ENCODE measurements at regions not wholly inside any gene's neighbourhood (a gene's known extent, or its start where the extent isn't known, plus 50 kb on each side); places are given as distances from the start of the nearest gene placed in this dataset.
A peak's percentile ranks its signal among the peaks of the same experiment; 100 is the strongest.

- Histone ChIP-seq H3K4me3 (no peak overlapping the region), H3K36me3 (replicated peaks in 1 of 2; ENCODE audit: insufficient read depth in 1 of 2, low read depth in 2 of 2) (no peaks in the 10 kb centered on the region), H3K27me3 (no peaks in the 10 kb centered on the region), H3K27ac (no peak overlapping the region), H3K9me3 (no peaks in the 10 kb centered on the region), H3K4me1 (no peaks in the 10 kb centered on the region)
- whole genome bisulfite sequencing, 2 donors, result 40 to 41% methylated on average over 4 of the region's 4 CpGs
- DNase-seq (no peak), ATAC-seq (no peak)
- intact Hi-C loops (cut with DNase I), result no loop called here
- TF ChIP-seq POLR2A (IDR thresholded peaks at IDR 0.05), result no peak
- TF ChIP-seq, protein P1, sequence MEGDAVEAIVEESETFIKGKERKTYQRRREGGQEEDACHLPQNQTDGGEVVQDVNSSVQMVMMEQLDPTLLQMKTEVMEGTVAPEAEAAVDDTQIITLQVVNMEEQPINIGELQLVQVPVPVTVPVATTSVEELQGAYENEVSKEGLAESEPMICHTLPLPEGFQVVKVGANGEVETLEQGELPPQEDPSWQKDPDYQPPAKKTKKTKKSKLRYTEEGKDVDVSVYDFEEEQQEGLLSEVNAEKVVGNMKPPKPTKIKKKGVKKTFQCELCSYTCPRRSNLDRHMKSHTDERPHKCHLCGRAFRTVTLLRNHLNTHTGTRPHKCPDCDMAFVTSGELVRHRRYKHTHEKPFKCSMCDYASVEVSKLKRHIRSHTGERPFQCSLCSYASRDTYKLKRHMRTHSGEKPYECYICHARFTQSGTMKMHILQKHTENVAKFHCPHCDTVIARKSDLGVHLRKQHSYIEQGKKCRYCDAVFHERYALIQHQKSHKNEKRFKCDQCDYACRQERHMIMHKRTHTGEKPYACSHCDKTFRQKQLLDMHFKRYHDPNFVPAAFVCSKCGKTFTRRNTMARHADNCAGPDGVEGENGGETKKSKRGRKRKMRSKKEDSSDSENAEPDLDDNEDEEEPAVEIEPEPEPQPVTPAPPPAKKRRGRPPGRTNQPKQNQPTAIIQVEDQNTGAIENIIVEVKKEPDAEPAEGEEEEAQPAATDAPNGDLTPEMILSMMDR (IDR thresholded peaks at IDR 0.05), result no peak
Observed at GRCh38 chr4:104901961-104902605, 244.6 kb upstream of the TET2 start.

GRCh38 chr4:104905065-104905464, 241.6 kb upstream of the TET2 start:
- DNase-seq (no peak), ATAC-seq (no peak)
- Histone ChIP-seq H3K4me1 (no peaks in the 10 kb centered on the region), H3K27ac (no peak overlapping the region), H3K27me3 (no peaks in the 10 kb centered on the region), H3K36me3 (replicated peaks in 1 of 2; ENCODE audit: insufficient read depth in 1 of 2, low read depth in 2 of 2) (no peaks in the 10 kb centered on the region), H3K4me3 (no peak overlapping the region), H3K9me3 (no peaks in the 10 kb centered on the region)
- intact Hi-C loops (cut with DNase I), result no loop called here
- TF ChIP-seq POLR2A (IDR thresholded peaks at IDR 0.05), result no peak
- TF ChIP-seq, protein P1 (IDR thresholded peaks at IDR 0.05), result no peak
- 44 to 49% methylated on average over 2 of the region's 2 CpGs for whole genome bisulfite sequencing, 2 donors

GRCh38 chr4:104905546-104905945, 241.1 kb upstream of the TET2 start:
- ATAC-seq, result no peak
- H3K9me3 ChIP-seq, result no peaks in the 10 kb centered on the region
- 34 to 47% methylated on average over 1 of the region's 1 CpG for whole genome bisulfite sequencing, 2 donors
- H3K4me3 ChIP-seq, result no peak overlapping the region
- no peaks in the 10 kb centered on the region for H3K4me1 ChIP-seq
- DNase-seq, result no peak
- intact Hi-C loops (cut with DNase I), result no loop called here
- no peaks in the 10 kb centered on the region for H3K36me3 ChIP-seq (replicated peaks in 1 of 2; ENCODE audit: insufficient read depth in 1 of 2, low read depth in 2 of 2)
- H3K27ac ChIP-seq, result no peak overlapping the region
- no peaks in the 10 kb centered on the region for H3K27me3 ChIP-seq
- TF ChIP-seq, protein P1 (IDR thresholded peaks at IDR 0.05), result no peak
- no peak for TF ChIP-seq POLR2A (IDR thresholded peaks at IDR 0.05)

DNA sequence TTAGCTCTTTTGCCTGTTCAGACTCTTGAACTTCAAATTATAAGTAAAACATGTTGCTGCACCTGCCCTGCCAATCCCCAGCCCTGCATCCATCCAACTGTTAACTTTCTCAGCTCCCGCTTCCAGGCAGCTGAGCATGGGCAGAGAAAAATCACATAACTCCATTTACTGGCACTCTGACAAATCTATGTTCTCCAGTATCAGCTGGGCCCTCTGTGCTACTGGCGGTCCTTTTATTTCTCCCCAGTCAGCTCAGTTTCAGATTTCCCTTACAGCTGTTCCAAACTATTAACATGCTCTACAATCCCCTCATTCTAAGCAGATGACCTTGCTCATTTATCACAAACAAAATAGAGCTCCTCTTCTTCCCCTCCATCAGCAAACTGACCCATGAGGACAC, 240.4 kb upstream of the TET2 start:
- no peaks in the 10 kb centered on the region for H3K27me3 ChIP-seq
- peak in 1 of 4 donors; percentile 11 for DNase-seq
- no peaks in the 10 kb centered on the region for H3K36me3 ChIP-seq (replicated peaks in 1 of 2; ENCODE audit: insufficient read depth in 1 of 2, low read depth in 2 of 2)
- ATAC-seq, result no peak
- intact Hi-C loops (cut with DNase I), result no loop called here
- TF ChIP-seq, protein P1 (IDR thresholded peaks at IDR 0.05), result no peak
- no peak for TF ChIP-seq POLR2A (IDR thresholded peaks at IDR 0.05)
- no peak overlapping the region for H3K27ac ChIP-seq
- WGBS, 2 donors, result 18 to 29% methylated on average over 2 of the region's 2 CpGs
- no peaks in the 10 kb centered on the region for H3K4me1 ChIP-seq
- no peaks in the 10 kb centered on the region for H3K9me3 ChIP-seq
- H3K4me3 ChIP-seq, result no peak overlapping the region

GRCh38 chr4:104907074-104907649, 239.5 kb upstream of the TET2 start:
- intact Hi-C loops (cut with DNase I), result no loop called here
- Histone ChIP-seq H3K4me1 (no peaks in the 10 kb centered on the region), H3K27me3 (no peaks in the 10 kb centered on the region), H3K9me3 (no peaks in the 10 kb centered on the region), H3K36me3 (replicated peaks in 1 of 2; ENCODE audit: insufficient read depth in 1 of 2, low read depth in 2 of 2) (no peaks in the 10 kb centered on the region), H3K27ac (no peak overlapping the region), H3K4me3 (no peak overlapping the region)
- TF ChIP-seq POLR2A (IDR thresholded peaks at IDR 0.05), result no peak
- TF ChIP-seq, protein P1 (IDR thresholded peaks at IDR 0.05), result no peak
- DNase-seq, result no peak
- 69 to 73% methylated on average over 12 of the region's 12 CpGs for WGBS, 2 donors
- no peak for ATAC-seq
